ENCODE measurements at regions not wholly inside any gene's neighbourhood (a gene's known extent, or its start where the extent isn't known, plus 50 kb on each side); places are given as distances from the start of the nearest gene placed in this dataset.

DNA sequence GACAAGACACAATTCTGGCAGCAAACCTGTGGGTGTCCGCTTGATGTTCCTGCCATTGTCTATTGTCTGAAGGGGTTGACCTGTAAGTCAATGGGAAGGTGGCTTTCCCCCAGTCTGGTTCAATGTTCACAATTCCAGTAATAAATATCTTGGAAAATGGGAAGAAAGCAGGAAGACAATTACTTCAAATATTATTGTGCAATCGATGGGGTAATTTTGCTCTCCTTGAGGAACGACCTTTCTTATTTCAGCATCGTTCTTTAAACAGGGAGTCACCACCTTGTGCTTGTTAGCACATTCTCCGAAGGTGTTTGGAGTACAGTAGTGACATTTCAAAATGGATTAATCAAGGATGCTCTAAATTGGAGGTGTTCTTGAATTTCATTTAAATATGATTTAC, 136.9 kb downstream of the BTBD3 start:
- ATAC-seq (no peak), DNase-seq (no peak)
- Histone ChIP-seq H3K4me3 (no peak overlapping the region), H3K27ac (no peak overlapping the region), H3K9me3 (no peaks in the 10 kb centered on the region), H3K27me3 (no peaks in the 10 kb centered on the region), H3K36me3 (no peaks in the 10 kb centered on the region), H3K4me1 (no peaks in the 10 kb centered on the region)
- intact Hi-C loops (cut with DNase I; ENCODE audit: low total_unique reads) = no loop called here
- in situ Hi-C loops (cut with MboI; ENCODE audit: low sequenced_read_pairs in 4 of 4) = no loop called here
- TF ChIP-seq, protein P1, sequence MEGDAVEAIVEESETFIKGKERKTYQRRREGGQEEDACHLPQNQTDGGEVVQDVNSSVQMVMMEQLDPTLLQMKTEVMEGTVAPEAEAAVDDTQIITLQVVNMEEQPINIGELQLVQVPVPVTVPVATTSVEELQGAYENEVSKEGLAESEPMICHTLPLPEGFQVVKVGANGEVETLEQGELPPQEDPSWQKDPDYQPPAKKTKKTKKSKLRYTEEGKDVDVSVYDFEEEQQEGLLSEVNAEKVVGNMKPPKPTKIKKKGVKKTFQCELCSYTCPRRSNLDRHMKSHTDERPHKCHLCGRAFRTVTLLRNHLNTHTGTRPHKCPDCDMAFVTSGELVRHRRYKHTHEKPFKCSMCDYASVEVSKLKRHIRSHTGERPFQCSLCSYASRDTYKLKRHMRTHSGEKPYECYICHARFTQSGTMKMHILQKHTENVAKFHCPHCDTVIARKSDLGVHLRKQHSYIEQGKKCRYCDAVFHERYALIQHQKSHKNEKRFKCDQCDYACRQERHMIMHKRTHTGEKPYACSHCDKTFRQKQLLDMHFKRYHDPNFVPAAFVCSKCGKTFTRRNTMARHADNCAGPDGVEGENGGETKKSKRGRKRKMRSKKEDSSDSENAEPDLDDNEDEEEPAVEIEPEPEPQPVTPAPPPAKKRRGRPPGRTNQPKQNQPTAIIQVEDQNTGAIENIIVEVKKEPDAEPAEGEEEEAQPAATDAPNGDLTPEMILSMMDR (IDR thresholded peaks at IDR 0.05 in 4 of 5, conservative IDR thresholded peaks at IDR 0.05 in 1 of 5) = no peak
- TF ChIP-seq POLR2A (IDR thresholded peaks at IDR 0.05) = no peak

DNA sequence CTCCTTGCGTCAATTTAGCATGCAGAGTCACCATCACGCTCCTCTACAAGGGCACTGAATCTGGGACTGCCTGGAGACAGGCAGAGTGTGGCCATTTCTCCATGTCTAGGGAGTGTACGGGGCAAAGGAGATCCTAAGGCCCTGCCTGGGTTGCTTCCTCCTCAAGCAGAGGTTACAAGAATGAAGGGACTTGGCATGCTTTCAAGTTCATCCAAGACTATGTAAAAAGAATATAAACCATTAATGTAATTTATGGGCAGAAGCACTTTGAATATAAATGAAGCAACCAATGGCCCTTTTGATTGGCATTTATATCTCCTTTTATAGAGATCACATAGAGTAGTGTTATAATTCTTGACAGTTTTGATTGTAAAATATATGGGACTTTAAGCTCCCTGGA, 137.5 kb downstream of the BTBD3 start:
- no peaks in the 10 kb centered on the region for H3K27me3 ChIP-seq
- no peak overlapping the region for H3K4me3 ChIP-seq
- in situ Hi-C loops (cut with MboI; ENCODE audit: low sequenced_read_pairs in 4 of 4) (no loop called here), intact Hi-C loops (cut with DNase I; ENCODE audit: low total_unique reads) (no loop called here)
- no peaks in the 10 kb centered on the region for H3K4me1 ChIP-seq
- ATAC-seq (no peak), DNase-seq (no peak)
- H3K36me3 ChIP-seq = no peaks in the 10 kb centered on the region
- no peak overlapping the region for H3K27ac ChIP-seq
- H3K9me3 ChIP-seq = no peaks in the 10 kb centered on the region
- TF ChIP-seq, protein P1 (IDR thresholded peaks at IDR 0.05 in 4 of 5, conservative IDR thresholded peaks at IDR 0.05 in 1 of 5) = no peak
- no peak for TF ChIP-seq POLR2A (IDR thresholded peaks at IDR 0.05)

DNA sequence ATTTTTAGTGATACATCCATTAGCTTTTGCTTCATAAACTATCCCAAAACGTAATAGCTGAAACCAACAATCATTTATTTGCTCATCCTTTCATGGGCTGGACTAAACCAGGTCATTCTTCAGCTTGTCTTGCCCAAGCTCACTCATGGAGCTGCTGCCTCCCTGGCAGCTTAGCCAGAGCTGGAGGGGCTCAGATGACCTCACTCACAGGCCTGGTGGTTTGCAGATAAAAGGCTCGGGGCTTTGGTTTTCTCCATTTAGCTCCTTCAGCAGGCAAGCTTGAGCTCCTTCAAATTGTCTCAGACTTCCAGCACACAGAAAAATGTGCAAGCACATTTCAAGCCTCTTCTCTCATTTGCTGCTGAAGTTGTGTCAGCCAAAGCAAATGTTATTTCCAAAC, 139.1 kb downstream of the BTBD3 start:
- ATAC-seq = no peak
- H3K27me3 ChIP-seq = no peaks in the 10 kb centered on the region
- no peak overlapping the region for H3K4me3 ChIP-seq
- no peak for DNase-seq
- H3K36me3 ChIP-seq = no peaks in the 10 kb centered on the region
- TF ChIP-seq, protein P1 (IDR thresholded peaks at IDR 0.05 in 4 of 5, conservative IDR thresholded peaks at IDR 0.05 in 1 of 5) = no peak
- no peak for TF ChIP-seq POLR2A (IDR thresholded peaks at IDR 0.05)
- in situ Hi-C loops (cut with MboI; ENCODE audit: low sequenced_read_pairs in 4 of 4) (no loop called here), intact Hi-C loops (cut with DNase I; ENCODE audit: low total_unique reads) (no loop called here)
- no peaks in the 10 kb centered on the region for H3K9me3 ChIP-seq
- H3K4me1 ChIP-seq = no peaks in the 10 kb centered on the region
- H3K27ac ChIP-seq = no peak overlapping the region

DNA sequence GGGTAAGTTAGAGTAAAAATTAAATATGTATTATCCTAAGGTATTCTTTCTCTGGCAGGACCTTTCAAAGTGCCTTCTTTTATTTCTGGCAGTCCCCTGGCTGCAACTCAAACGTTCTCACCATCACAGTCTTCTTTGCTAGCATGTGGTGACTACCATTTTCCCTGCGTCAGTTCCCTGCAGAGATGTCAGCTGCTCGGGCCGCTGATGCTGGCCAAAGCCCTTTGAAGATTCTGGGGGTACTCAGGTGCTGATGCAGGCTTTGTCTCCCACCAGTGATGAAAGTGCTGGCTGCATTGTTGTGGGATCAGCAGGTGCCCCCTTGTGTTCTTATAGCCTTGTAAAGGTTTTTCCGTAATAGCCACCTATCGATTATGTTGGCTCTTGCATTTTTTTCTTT, 140.1 kb downstream of the BTBD3 start:
- intact Hi-C loops (cut with DNase I; ENCODE audit: low total_unique reads) = no loop called here
- TF ChIP-seq POLR2A (IDR thresholded peaks at IDR 0.05) = no peak
- TF ChIP-seq, protein P1 (IDR thresholded peaks at IDR 0.05 in 4 of 5, conservative IDR thresholded peaks at IDR 0.05 in 1 of 5) = no peak
- H3K27ac ChIP-seq = no peak overlapping the region
- no peaks in the 10 kb centered on the region for H3K9me3 ChIP-seq
- in situ Hi-C loops (cut with MboI; ENCODE audit: low sequenced_read_pairs in 4 of 4) = no loop called here
- no peaks in the 10 kb centered on the region for H3K36me3 ChIP-seq
- ATAC-seq = no peak
- no peak overlapping the region for H3K4me3 ChIP-seq
- H3K27me3 ChIP-seq = no peaks in the 10 kb centered on the region
- DNase-seq = no peak
- no peaks in the 10 kb centered on the region for H3K4me1 ChIP-seq

DNA sequence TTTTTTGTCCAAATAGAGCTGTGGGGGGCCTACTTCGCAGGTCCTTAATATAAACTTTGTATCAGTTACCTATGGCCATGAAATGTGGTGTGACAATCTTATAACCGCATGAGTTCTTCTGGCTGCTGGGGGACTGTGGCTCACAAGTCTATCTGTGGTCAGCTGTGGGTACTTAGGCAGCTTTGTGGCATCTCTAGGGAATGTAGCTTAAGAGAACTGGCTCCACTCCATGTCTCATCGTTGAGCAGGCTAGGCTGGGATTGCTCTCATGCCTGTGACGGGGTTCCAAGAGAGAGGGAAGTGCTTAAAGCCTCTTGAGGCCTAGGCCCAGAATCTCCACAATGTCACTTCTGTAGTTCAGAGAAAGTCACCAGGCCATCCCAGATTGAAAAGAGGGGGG, 140.5 kb downstream of the BTBD3 start:
- no peaks in the 10 kb centered on the region for H3K9me3 ChIP-seq
- no peaks in the 10 kb centered on the region for H3K27me3 ChIP-seq
- ATAC-seq = no peak
- no peak overlapping the region for H3K27ac ChIP-seq
- in situ Hi-C loops (cut with MboI; ENCODE audit: low sequenced_read_pairs in 4 of 4) (no loop called here), intact Hi-C loops (cut with DNase I; ENCODE audit: low total_unique reads) (no loop called here)
- TF ChIP-seq, protein P1 (IDR thresholded peaks at IDR 0.05 in 4 of 5, conservative IDR thresholded peaks at IDR 0.05 in 1 of 5) = no peak
- no peak for TF ChIP-seq POLR2A (IDR thresholded peaks at IDR 0.05)
- no peak overlapping the region for H3K4me3 ChIP-seq
- no peaks in the 10 kb centered on the region for H3K4me1 ChIP-seq
- DNase-seq = no peak
- no peaks in the 10 kb centered on the region for H3K36me3 ChIP-seq
